PC-3 (cell line): ENCODE measurements at regions not wholly inside any gene's neighbourhood (a gene's known extent, or its start where the extent isn't known, plus 50 kb on each side); places are given as distances from the start of the nearest gene placed in this dataset.

ENCODE experiments used
- EZH2 ChIP-seq: fragments of 300-600 bp; sonication (generic); IDR thresholded peaks from one replicate; pipeline ENCODE4 v1.6.1; 2017; ENCODE audit warnings: antibody characterized with exemption, mild to moderate bottlenecking, low read length; ENCODE audit not compliant: unreplicated experiment
- EZH2phosphoT487 ChIP-seq: fragments of 300-600 bp; sonication (generic); IDR thresholded peaks from 2 replicates; pipeline ENCODE4 v1.6.1; 2018; ENCODE audit warnings: mild to moderate bottlenecking, antibody characterized with exemption, low read length, borderline replicate concordance
- TF ChIP-seq, protein P1 (sequence below): fragments of 300-600 bp; sonication (generic); conservative IDR thresholded peaks from 2 replicates; pipeline ENCODE4 v1.5.1; 2017; ENCODE audit warnings: antibody characterized with exemption, low read depth, mild to moderate bottlenecking, low read length

DNA sequence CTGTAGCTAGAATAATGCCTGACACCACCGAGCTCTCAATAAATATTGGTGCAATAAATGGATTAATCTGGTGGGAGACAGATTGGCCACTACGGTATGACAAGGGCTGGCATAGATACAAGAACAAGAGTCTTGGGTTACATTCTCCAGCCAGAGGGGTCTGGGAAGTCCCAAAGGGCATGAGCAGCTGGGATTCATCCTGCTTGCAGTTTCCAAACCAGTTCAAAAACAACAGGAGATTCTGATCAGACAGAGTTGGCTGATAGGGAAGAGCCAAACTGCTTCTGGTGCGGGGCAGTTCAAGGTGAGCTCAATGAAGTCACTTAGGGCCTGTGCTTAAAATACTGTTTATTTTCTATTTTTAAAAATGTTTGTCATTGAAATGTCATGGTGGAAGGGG lies 266.9 kb downstream of the TNS1 start:
- TF ChIP-seq, protein P1, sequence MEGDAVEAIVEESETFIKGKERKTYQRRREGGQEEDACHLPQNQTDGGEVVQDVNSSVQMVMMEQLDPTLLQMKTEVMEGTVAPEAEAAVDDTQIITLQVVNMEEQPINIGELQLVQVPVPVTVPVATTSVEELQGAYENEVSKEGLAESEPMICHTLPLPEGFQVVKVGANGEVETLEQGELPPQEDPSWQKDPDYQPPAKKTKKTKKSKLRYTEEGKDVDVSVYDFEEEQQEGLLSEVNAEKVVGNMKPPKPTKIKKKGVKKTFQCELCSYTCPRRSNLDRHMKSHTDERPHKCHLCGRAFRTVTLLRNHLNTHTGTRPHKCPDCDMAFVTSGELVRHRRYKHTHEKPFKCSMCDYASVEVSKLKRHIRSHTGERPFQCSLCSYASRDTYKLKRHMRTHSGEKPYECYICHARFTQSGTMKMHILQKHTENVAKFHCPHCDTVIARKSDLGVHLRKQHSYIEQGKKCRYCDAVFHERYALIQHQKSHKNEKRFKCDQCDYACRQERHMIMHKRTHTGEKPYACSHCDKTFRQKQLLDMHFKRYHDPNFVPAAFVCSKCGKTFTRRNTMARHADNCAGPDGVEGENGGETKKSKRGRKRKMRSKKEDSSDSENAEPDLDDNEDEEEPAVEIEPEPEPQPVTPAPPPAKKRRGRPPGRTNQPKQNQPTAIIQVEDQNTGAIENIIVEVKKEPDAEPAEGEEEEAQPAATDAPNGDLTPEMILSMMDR = no peak
- no peak for TF ChIP-seq EZH2phosphoT487
- TF ChIP-seq EZH2 = no peak
